Erythroblast (primary cell): ENCODE measurements at regions not wholly inside any gene's neighbourhood (a gene's known extent, or its start where the extent isn't known, plus 50 kb on each side); places are given as distances from the start of the nearest gene placed in this dataset.

Experiments
- GATA1 ChIP-seq: IDR thresholded peaks from 2 replicates; pipeline ENCODE4 v1.6.1; 2011; ENCODE audit warnings: low read depth, mild to moderate bottlenecking, control low read depth, low read length, moderate library complexity
- POLR2A ChIP-seq: IDR thresholded peaks from 2 replicates; pipeline ENCODE4 v1.6.1; 2011; ENCODE audit warnings: mild to moderate bottlenecking, low read length

- TF ChIP-seq POLR2A (no peak), GATA1 (no peak)
Measured at GRCh38 chr16:65779201-65779600, 587.3 kb upstream of the CDH5 start.
